ENCODE measurements at regions not wholly inside any gene's neighbourhood (a gene's known extent, or its start where the extent isn't known, plus 50 kb on each side); places are given as distances from the start of the nearest gene placed in this dataset.

- intact Hi-C loops (cut with micrococcal nuclease; ENCODE audit: unreplicated experiment) (no loop called here), in situ Hi-C loops (cut with HindIII; ENCODE audit: low pct_unique_long_range_greater_than_20kb, low sequenced_read_pairs) (no loop called here)
- Histone ChIP-seq H3K4me3 (ENCODE audit: low read depth in 2 of 2, low read length in 2 of 2) (no peak overlapping the region), H3K27me3 (ENCODE audit: control insufficient read depth, insufficient read depth, low read length) (no peaks in the 10 kb centered on the region), H3K36me3 (ENCODE audit: control insufficient read depth, insufficient read depth, low read length) (no peaks in the 10 kb centered on the region), H3K9me3 (ENCODE audit: control insufficient read depth, insufficient read depth, low read depth, low read length) (no peaks in the 10 kb centered on the region), H3K27ac (ENCODE audit: low read length) (no peak overlapping the region), H3K4me1 (ENCODE audit: control insufficient read depth, insufficient read depth, low read length) (no peaks in the 10 kb centered on the region)
- ATAC-seq (no peak), DNase-seq (ENCODE audit: low read depth, low spot score) (no peak)
- ChIA-PET POLR2A (no interaction called here), CTCF (no interaction called here)
- TF ChIP-seq SIN3A (IDR thresholded peaks at IDR 0.05; ENCODE audit: borderline replicate concordance, insufficient read depth, low read depth, low read length) (no peak), REST (IDR thresholded peaks at IDR 0.05; ENCODE audit: insufficient read depth in 1 of 2, low read depth in 2 of 2, low read length in 1 of 2) (no peak), TCF7L2 (IDR thresholded peaks at IDR 0.05; ENCODE audit: low read depth, low read length) (no peak), POLR2AphosphoS5 (IDR thresholded peaks at IDR 0.05; ENCODE audit: low read depth, low read length) (no peak), CTCF (IDR thresholded peaks at IDR 0.05) (no peak)
- no TSS peak for BruUV-seq (replicated peaks)
These were observed 280.0 kb upstream of the BRINP1 start for GRCh38 chr9:119649205-119649604.

- Histone ChIP-seq H3K4me1 (ENCODE audit: control insufficient read depth, insufficient read depth, low read length) (no peaks in the 10 kb centered on the region), H3K27me3 (ENCODE audit: control insufficient read depth, insufficient read depth, low read length) (no peaks in the 10 kb centered on the region), H3K36me3 (ENCODE audit: control insufficient read depth, insufficient read depth, low read length) (no peaks in the 10 kb centered on the region), H3K9me3 (ENCODE audit: control insufficient read depth, insufficient read depth, low read depth, low read length) (no peaks in the 10 kb centered on the region), H3K27ac (ENCODE audit: low read length) (no peak overlapping the region), H3K4me3 (ENCODE audit: low read depth in 2 of 2, low read length in 2 of 2) (no peak overlapping the region)
- intact Hi-C loops (cut with micrococcal nuclease; ENCODE audit: unreplicated experiment) (no loop called here), in situ Hi-C loops (cut with HindIII; ENCODE audit: low pct_unique_long_range_greater_than_20kb, low sequenced_read_pairs) (no loop called here)
- DNase-seq (ENCODE audit: low read depth, low spot score) = no peak
- no peak for ATAC-seq
- no TSS peak for BruUV-seq (replicated peaks)
- ChIA-PET CTCF (no interaction called here), POLR2A (no interaction called here)
- TF ChIP-seq TCF7L2 (IDR thresholded peaks at IDR 0.05; ENCODE audit: low read depth, low read length) (no peak), REST (IDR thresholded peaks at IDR 0.05; ENCODE audit: insufficient read depth in 1 of 2, low read depth in 2 of 2, low read length in 1 of 2) (peak; percentile 18 to 74; a peak in 2 of 4 replicates)
These were observed 270.2 kb upstream of the BRINP1 start for GRCh38 chr9:119639287-119639955.
